WTC11 (cell line): ENCODE measurements at regions not wholly inside any gene's neighbourhood (a gene's known extent, or its start where the extent isn't known, plus 50 kb on each side); places are given as distances from the start of the nearest gene placed in this dataset.
A peak's percentile ranks its signal among the peaks of the same experiment; 100 is the strongest.

ENCODE experiments used
- ATAC-seq: fragments of 200-7000 bp; cut with Tn5 transposase; 2 replicates; pipeline ENCODE4 v1.10.0; 2021; ENCODE audit warnings: mild to moderate bottlenecking, moderate library complexity
- CTCF ChIA-PET: fragments of 300-600 bp; sonication (Branson Sonifier 250); formaldehyde crosslinking; loops from one replicate; lab custom pipeline; 2021; ENCODE audit warnings: antibody characterized with exemption; lab: Charles Lee
- POLR2A ChIA-PET: fragments of 350-600 bp; sonication (Branson Sonifier 250); formaldehyde crosslinking; loops from one replicate; lab custom pipeline; 2021; ENCODE audit warnings: antibody characterized with exemption; lab: Charles Lee
- DNase-seq: peaks from one replicate; pipeline ENCODE4 v3.0.0; 2021; ENCODE audit warnings: low spot score
- H3K27ac Mint-ChIP-seq: 2 replicates; pipeline ENCODE4 v1.8.0; 2021; ENCODE audit warnings: mixed read lengths
- H3K27me3 Mint-ChIP-seq: 2 replicates; pipeline ENCODE4 v1.8.0; 2021; ENCODE audit warnings: low read depth, mild to moderate bottlenecking, moderate library complexity, mixed read lengths
- H3K36me3 Mint-ChIP-seq: 2 replicates; pipeline ENCODE4 v1.8.0; 2021; ENCODE audit warnings: mixed read lengths
- H3K4me1 Mint-ChIP-seq: 2 replicates; pipeline ENCODE4 v1.8.0; 2022; ENCODE audit warnings: mixed read lengths
- H3K4me3 Mint-ChIP-seq: 2 replicates; pipeline ENCODE4 v1.8.0; 2021; ENCODE audit warnings: mild to moderate bottlenecking, moderate library complexity, mixed read lengths
- H3K9me3 Mint-ChIP-seq: 2 replicates; pipeline ENCODE4 v1.8.0; 2021; ENCODE audit warnings: mixed read lengths
- AR ChIP-seq: fragments of 250-450 bp; sonication (Bioruptor Pico); IDR thresholded peaks from 2 replicates; pipeline ENCODE4 v1.9.0; 2021; ENCODE audit warnings: mild to moderate bottlenecking
- CBFB ChIP-seq: sonication (generic); formaldehyde crosslinking; IDR thresholded peaks from 2 replicates; pipeline ENCODE4 v1.8.1; 2022; ENCODE audit warnings: mild to moderate bottlenecking, low read depth, missing genetic modification reagents
- CREM ChIP-seq: sonication (generic); formaldehyde crosslinking; IDR thresholded peaks from 2 replicates; pipeline ENCODE4 v1.8.1; 2022; ENCODE audit warnings: mild to moderate bottlenecking, missing genetic modification reagents, moderate library complexity
- CTCF ChIP-seq: fragments of 200-600 bp; IDR thresholded peaks from 2 replicates; pipeline ENCODE4 v1.8.0; 2022; ENCODE audit warnings: antibody characterized with exemption
- E2F1 ChIP-seq: sonication (generic); formaldehyde crosslinking; IDR thresholded peaks from 2 replicates; pipeline ENCODE4 v1.8.0; 2022; ENCODE audit warnings: mild to moderate bottlenecking, missing genetic modification reagents
- E2F5 ChIP-seq: sonication (generic); formaldehyde crosslinking; IDR thresholded peaks from 2 replicates; pipeline ENCODE4 v1.8.1; 2022; ENCODE audit warnings: mild to moderate bottlenecking, moderate library complexity, missing genetic modification reagents
- ELF4 ChIP-seq: sonication (generic); formaldehyde crosslinking; IDR thresholded peaks from 2 replicates; pipeline ENCODE4 v1.8.1; 2022; ENCODE audit warnings: low read depth, mild to moderate bottlenecking, moderate library complexity, missing genetic modification reagents
- EMX1 ChIP-seq: fragments of 250-450 bp; sonication (Bioruptor Pico); IDR thresholded peaks from 2 replicates; pipeline ENCODE4 v1.8.0; 2021; ENCODE audit warnings: mild to moderate bottlenecking
- FOXP1 ChIP-seq: sonication (generic); formaldehyde crosslinking; IDR thresholded peaks from 2 replicates; pipeline ENCODE4 v1.8.0; 2022; ENCODE audit warnings: missing genetic modification reagents, mild to moderate bottlenecking, moderate library complexity, borderline replicate concordance
- GRHL2 ChIP-seq: fragments of 250-450 bp; sonication (Bioruptor Pico); IDR thresholded peaks from 2 replicates; pipeline ENCODE4 v1.8.0; 2022; ENCODE audit warnings: mild to moderate bottlenecking, moderate library complexity; ENCODE audit not compliant: insufficient replicate concordance, severe bottlenecking
- HMGA2 ChIP-seq: fragments of 250-450 bp; sonication (Bioruptor Pico); IDR thresholded peaks from 2 replicates; pipeline ENCODE4 v1.4.0; 2021; ENCODE audit warnings: mild to moderate bottlenecking, moderate library complexity
- MAX ChIP-seq: sonication (generic); formaldehyde crosslinking; IDR thresholded peaks from 2 replicates; pipeline ENCODE4 v1.8.0; 2022; ENCODE audit warnings: mild to moderate bottlenecking, missing genetic modification reagents
- MLX ChIP-seq: sonication (generic); formaldehyde crosslinking; IDR thresholded peaks from 2 replicates; pipeline ENCODE4 v1.8.1; 2023; ENCODE audit warnings: mild to moderate bottlenecking, missing genetic modification reagents, moderate library complexity
- PREB ChIP-seq: sonication (generic); formaldehyde crosslinking; IDR thresholded peaks from 2 replicates; pipeline ENCODE4 v1.8.1; 2022; ENCODE audit warnings: mild to moderate bottlenecking, missing genetic modification reagents, moderate library complexity, borderline replicate concordance
- SMAD4 ChIP-seq: sonication (generic); formaldehyde crosslinking; IDR thresholded peaks from 2 replicates; pipeline ENCODE4 v1.8.0; 2022; ENCODE audit warnings: mild to moderate bottlenecking, missing genetic modification reagents
- SP1 ChIP-seq: sonication (generic); formaldehyde crosslinking; conservative IDR thresholded peaks from 2 replicates; pipeline ENCODE4 v1.8.1; 2022; ENCODE audit warnings: missing genetic modification reagents
- TCF7 ChIP-seq: sonication (generic); formaldehyde crosslinking; IDR thresholded peaks from 2 replicates; pipeline ENCODE4 v1.8.0; 2022; ENCODE audit warnings: mild to moderate bottlenecking, low read depth, missing genetic modification reagents, moderate library complexity
- ZNF219 ChIP-seq: sonication (generic); formaldehyde crosslinking; IDR thresholded peaks from 2 replicates; pipeline ENCODE4 v1.8.0; 2023; ENCODE audit warnings: missing genetic modification reagents, mild to moderate bottlenecking, borderline replicate concordance
- ZNF423 ChIP-seq: fragments of 250-450 bp; sonication (Bioruptor Pico); IDR thresholded peaks from 2 replicates; pipeline ENCODE4 v2.1.2; 2022; ENCODE audit warnings: mild to moderate bottlenecking, moderate library complexity
- ZNF425 ChIP-seq: fragments of 250-450 bp; sonication (Bioruptor Pico); conservative IDR thresholded peaks from 2 replicates; pipeline ENCODE4 v1.9.0; 2021; ENCODE audit warnings: mild to moderate bottlenecking
- ZSCAN18 ChIP-seq: fragments of 250-450 bp; sonication (Bioruptor Pico); IDR thresholded peaks from 2 replicates; pipeline ENCODE4 v2.1.2; 2022; ENCODE audit warnings: mild to moderate bottlenecking, moderate library complexity

GRCh38 chr2:4353668-4354067 is 650.3 kb downstream of the DCDC2C start (continued):
- no peak for TF ChIP-seq AR (CRISPR knock-in tag)
- no peak for TF ChIP-seq CBFB (CRISPR knock-in tag)
- no peak for TF ChIP-seq FOXP1 (CRISPR knock-in tag)
- TF ChIP-seq E2F1 (CRISPR knock-in tag): no peak
- no peak for TF ChIP-seq ZSCAN18

- no peak overlapping the region for H3K4me3 Mint-ChIP-seq
- DNase-seq (no peak), ATAC-seq (no peak)
- ChIA-PET CTCF (no interaction called here), POLR2A (no interaction called here)
- TF ChIP-seq ZNF425 (CRISPR knock-in tag): no peak
- no peak for TF ChIP-seq CTCF
- no peak for TF ChIP-seq HMGA2 (CRISPR knock-in tag)
- no peak for TF ChIP-seq ELF4 (CRISPR knock-in tag)
- peaks cover 74% of the 10 kb centered on the region for H3K36me3 Mint-ChIP-seq
- H3K27me3 Mint-ChIP-seq: peaks cover 4% of the 10 kb centered on the region
- peaks cover 82% of the 10 kb centered on the region for H3K9me3 Mint-ChIP-seq
- no peaks in the 10 kb centered on the region for H3K4me1 Mint-ChIP-seq
- no peak overlapping the region for H3K27ac Mint-ChIP-seq
These were observed 650.8 kb downstream of the DCDC2C start for GRCh38 chr2:4354164-4354563.

GRCh38 chr2:4354678-4355077 is 651.3 kb downstream of the DCDC2C start:
- POLR2A ChIA-PET: no interaction called here
- H3K4me3 Mint-ChIP-seq: no peak overlapping the region
- no peak overlapping the region for H3K27ac Mint-ChIP-seq
- H3K9me3 Mint-ChIP-seq: peaks cover 80% of the 10 kb centered on the region
- ATAC-seq (peak; percentile 77), DNase-seq (peak; percentile 23)
- TF ChIP-seq SP1: no peak
- TF ChIP-seq E2F5 (CRISPR knock-in tag): no peak
- no peak for TF ChIP-seq ZNF423 (CRISPR knock-in tag)
- no peak for TF ChIP-seq PREB (CRISPR knock-in tag)
- no peak for TF ChIP-seq SMAD4
- TF ChIP-seq TCF7 (CRISPR knock-in tag): no peak
- TF ChIP-seq CREM (CRISPR knock-in tag): no peak
- no peak for TF ChIP-seq MLX (CRISPR knock-in tag)
- TF ChIP-seq ZNF219 (CRISPR knock-in tag): no peak
- TF ChIP-seq EMX1 (CRISPR knock-in tag): no peak
- no peak for TF ChIP-seq MAX (CRISPR knock-in tag)
- no peak for TF ChIP-seq GRHL2 (CRISPR knock-in tag)
- H3K36me3 Mint-ChIP-seq: peaks cover 74% of the 10 kb centered on the region
- peaks cover 4% of the 10 kb centered on the region for H3K27me3 Mint-ChIP-seq
- CTCF ChIA-PET: no interaction called here
- H3K4me1 Mint-ChIP-seq: no peaks in the 10 kb centered on the region
